Tibial nerve (tissue), 4 donors: ENCODE measurements at regions not wholly inside any gene's neighbourhood (a gene's known extent, or its start where the extent isn't known, plus 50 kb on each side); places are given as distances from the start of the nearest gene placed in this dataset.

Experiments
- DNase-seq, 2 donors: peaks; one replicate each; pipeline ENCODE4 v3.0.0-alpha.2; 2019; ENCODE audit warnings: low spot score in 2 of 2
- H3K27ac ChIP-seq, 4 donors: fragments of 200-600 bp; sonication (generic) in 3 of 4; one replicate each; pipeline ENCODE4 v1.5.1; 2017 to 2019; ENCODE audit warnings: mild to moderate bottlenecking in 1 of 4
- H3K27me3 ChIP-seq, 2 donors: fragments of 200-600 bp; sonication (generic) in 1 of 2; one replicate each; pipeline versions ENCODE4 v1.5.1 to v1.6.0; 2017 to 2019
- H3K36me3 ChIP-seq, 3 donors: fragments of 200-600 bp; sonication (generic); one replicate each; pipeline ENCODE4 v1.5.1; 2018 to 2019
- H3K4me1 ChIP-seq, 4 donors: fragments of 200-600 bp; sonication (generic) in 3 of 4; one replicate each; pipeline ENCODE4 v1.5.1; 2017 to 2019
- H3K4me3 ChIP-seq, 4 donors: fragments of 200-600 bp; sonication (generic) in 3 of 4; one replicate each; pipeline ENCODE4 v1.5.1; 2017 to 2019; ENCODE audit warnings: mild to moderate bottlenecking in 1 of 4, moderate library complexity in 1 of 4
- H3K9me3 ChIP-seq, 4 donors: fragments of 200-600 bp; sonication (generic) in 3 of 4; one replicate each; pipeline ENCODE4 v1.5.1; 2017 to 2019
- EP300 ChIP-seq, 2 donors: sonication (generic); formaldehyde crosslinking; IDR thresholded peaks; one replicate each; pipeline ENCODE4 v1.6.1; 2017; ENCODE audit warnings: antibody characterized with exemption in 2 of 2, mild to moderate bottlenecking in 1 of 2
- POLR2A ChIP-seq, 2 donors: fragments of 450-650 bp; IDR thresholded peaks; one replicate each; pipeline ENCODE4 v1.6.1; 2017; ENCODE audit warnings: antibody characterized with exemption in 2 of 2, mild to moderate bottlenecking in 2 of 2, moderate library complexity in 2 of 2
- WGBS, 2 donors: methylation state at CpG; one replicate each; pipeline ENCODE4 v1.1.5; 2018; 5-methylcytosine and 5-hydroxymethylcytosine counted together
- TF ChIP-seq, protein P1 (sequence below), 5 experiments: fragments of 200-600 bp in 3 of 5; fragments of 450-650 bp in 2 of 5; sonication (generic) in 3 of 5; IDR thresholded peaks; one replicate each; pipeline ENCODE4 v1.5.1; 2016 to 2019; ENCODE audit warnings: antibody characterized with exemption in 5 of 5, mild to moderate bottlenecking in 3 of 5, moderate library complexity in 2 of 5

DNA sequence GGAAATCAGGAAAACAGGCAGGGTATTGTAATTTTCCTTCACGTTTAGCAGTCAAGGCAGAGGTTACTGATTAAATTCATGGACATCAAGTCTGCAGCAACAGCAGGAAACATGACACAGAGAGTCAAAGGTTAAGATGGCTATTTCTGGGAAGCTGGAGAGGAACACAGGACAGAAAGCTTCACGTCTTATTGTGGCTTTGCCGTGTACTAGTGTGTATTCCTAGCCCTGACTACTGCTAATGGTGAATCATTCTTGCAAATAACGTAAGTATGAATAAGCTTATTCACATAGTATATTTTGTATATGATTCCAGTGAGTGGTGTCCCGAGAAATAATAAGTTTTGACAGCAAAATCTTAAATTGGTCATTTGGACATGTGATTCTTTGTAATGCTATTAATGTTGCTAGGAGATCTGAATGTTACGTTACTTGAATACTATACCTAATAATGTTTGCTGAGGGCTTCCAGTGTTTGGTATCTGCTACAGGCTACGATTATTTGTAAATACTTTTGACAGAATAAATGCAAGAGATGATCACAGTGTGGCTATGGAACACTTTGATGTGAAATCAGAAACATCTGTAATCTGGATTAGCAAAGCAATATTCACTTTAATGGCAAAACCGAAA is 77.4 kb downstream of the DISP1 start:
- Histone ChIP-seq H3K27me3 (no peaks in the 10 kb centered on the region), H3K27ac (no peak overlapping the region), H3K4me3 (no peak overlapping the region), H3K36me3 (peaks cover 0 to 13% (median 0%) of the 10 kb centered on the region in 3 donors), H3K9me3 (no peaks in the 10 kb centered on the region), H3K4me1 (peaks cover 0 to 35% (median 0%) of the 10 kb centered on the region in 4 donors)
- DNase-seq, result no peak
- WGBS, 2 donors, result 57 to 63% methylated on average over 8 of the region's 8 CpGs
- TF ChIP-seq EP300 (IDR thresholded peaks at IDR 0.05) (no peak), POLR2A (IDR thresholded peaks at IDR 0.05) (no peak)
- TF ChIP-seq, protein P1, sequence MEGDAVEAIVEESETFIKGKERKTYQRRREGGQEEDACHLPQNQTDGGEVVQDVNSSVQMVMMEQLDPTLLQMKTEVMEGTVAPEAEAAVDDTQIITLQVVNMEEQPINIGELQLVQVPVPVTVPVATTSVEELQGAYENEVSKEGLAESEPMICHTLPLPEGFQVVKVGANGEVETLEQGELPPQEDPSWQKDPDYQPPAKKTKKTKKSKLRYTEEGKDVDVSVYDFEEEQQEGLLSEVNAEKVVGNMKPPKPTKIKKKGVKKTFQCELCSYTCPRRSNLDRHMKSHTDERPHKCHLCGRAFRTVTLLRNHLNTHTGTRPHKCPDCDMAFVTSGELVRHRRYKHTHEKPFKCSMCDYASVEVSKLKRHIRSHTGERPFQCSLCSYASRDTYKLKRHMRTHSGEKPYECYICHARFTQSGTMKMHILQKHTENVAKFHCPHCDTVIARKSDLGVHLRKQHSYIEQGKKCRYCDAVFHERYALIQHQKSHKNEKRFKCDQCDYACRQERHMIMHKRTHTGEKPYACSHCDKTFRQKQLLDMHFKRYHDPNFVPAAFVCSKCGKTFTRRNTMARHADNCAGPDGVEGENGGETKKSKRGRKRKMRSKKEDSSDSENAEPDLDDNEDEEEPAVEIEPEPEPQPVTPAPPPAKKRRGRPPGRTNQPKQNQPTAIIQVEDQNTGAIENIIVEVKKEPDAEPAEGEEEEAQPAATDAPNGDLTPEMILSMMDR (IDR thresholded peaks at IDR 0.05), result no peak

DNA sequence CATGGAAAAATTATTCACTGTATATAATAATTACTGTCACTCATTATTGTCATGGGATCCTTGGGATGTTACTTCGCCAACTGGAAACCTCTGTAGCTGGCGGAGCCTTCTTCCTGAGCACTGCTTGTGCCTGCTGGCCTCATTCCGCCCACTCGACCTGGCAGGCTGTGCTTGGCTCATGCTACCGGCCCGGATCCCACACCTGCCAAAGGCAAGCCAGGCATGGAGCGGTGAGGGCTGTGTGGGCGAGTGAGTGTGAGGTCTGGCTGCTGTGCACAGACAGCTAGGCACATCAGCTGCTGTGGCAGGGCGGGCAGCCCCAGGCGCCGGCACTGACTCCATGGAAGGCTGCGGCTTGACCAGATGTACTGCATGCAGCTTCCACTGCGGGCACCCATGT is 78.4 kb downstream of the DISP1 start:
- whole genome bisulfite sequencing, 2 donors, result 86 to 91% methylated on average over 13 of the region's 13 CpGs
- TF ChIP-seq, protein P1 (IDR thresholded peaks at IDR 0.05), result no peak
- TF ChIP-seq POLR2A (IDR thresholded peaks at IDR 0.05) (no peak), EP300 (IDR thresholded peaks at IDR 0.05) (no peak)

DNA sequence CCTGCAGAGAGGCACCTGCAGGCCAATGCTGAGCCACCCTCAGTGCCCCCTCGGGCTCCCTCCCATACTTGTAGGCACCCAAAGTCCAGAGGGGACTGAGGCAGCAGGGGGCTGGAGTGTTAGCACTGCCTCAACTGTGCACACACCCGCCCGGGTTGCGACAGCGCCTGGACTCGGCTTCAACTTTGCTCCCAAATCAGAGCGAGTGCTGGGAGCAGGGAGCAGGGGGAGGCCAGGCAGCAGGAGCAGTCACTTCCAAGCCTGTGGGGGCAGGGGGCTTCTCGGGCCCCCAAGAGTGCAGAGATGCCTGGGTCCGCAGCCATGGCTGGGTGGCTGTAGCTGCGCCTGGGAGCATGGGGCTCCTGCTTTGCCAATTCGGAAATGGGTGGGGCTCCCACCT is 79.5 kb downstream of the DISP1 start:
- no peak overlapping the region for H3K27ac ChIP-seq
- TF ChIP-seq EP300 (IDR thresholded peaks at IDR 0.05) (no peak), POLR2A (IDR thresholded peaks at IDR 0.05) (no peak)
- TF ChIP-seq, protein P1 (IDR thresholded peaks at IDR 0.05), result no peak
- peaks cover 0 to 38% (median 1%) of the 10 kb centered on the region in 4 donors for H3K4me1 ChIP-seq
- H3K36me3 ChIP-seq, result peaks cover 0 to 13% (median 0%) of the 10 kb centered on the region in 3 donors
- 95 to 99% methylated on average over 8 to 11 of the region's 11 CpGs for WGBS, 2 donors
- DNase-seq, result no peak
- no peaks in the 10 kb centered on the region for H3K27me3 ChIP-seq
- H3K9me3 ChIP-seq, result no peaks in the 10 kb centered on the region
- H3K4me3 ChIP-seq, result no peak overlapping the region

More for the DNA sequence above, 78.4 kb downstream of the DISP1 start:
- Histone ChIP-seq H3K9me3 (no peaks in the 10 kb centered on the region), H3K27ac (no peak overlapping the region), H3K4me1 (peaks cover 0 to 41% (median 1%) of the 10 kb centered on the region in 4 donors), H3K4me3 (no peak overlapping the region), H3K36me3 (peaks cover 0 to 13% (median 0%) of the 10 kb centered on the region in 3 donors), H3K27me3 (no peaks in the 10 kb centered on the region)
- DNase-seq, result no peak

DNA sequence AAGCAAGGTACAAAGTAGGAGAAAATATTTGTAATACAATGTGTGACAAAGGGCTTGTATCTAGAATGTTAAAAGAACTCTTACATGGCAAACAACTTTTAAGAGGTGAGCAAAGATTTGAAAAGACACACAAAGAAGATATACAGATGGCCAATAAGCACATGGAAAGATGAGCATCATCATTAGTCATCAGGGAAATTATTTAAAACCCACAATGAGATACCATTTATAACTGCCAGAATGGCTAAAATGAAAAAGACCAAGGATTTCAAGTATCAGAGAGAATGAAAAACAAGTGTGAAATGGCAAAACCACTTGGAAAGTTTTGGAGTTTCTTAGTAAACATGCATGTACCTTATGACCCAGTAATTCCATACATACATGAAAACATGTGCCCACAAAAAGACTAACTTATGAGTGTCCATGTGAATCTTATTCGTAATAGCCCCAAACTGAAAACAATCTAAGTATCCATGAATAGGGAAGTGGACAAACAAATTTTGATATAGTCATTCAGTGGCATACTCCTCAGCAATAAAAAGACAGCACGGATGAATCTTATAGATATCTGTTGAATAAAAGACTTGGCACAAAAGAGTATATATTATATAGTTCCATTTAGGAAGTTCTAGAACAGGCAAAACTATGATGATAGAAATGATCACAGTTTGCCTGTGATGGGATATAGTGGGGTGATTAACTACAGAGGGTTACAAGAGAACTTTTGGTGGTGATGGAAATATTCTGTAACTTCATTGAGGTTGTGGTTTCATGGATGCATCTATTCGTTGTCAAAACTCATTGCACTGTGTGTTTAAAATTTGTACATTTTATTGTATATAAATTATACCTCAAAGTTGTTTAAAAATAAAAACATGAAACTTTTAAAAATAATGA is 82.0 kb downstream of the DISP1 start:
- no peak overlapping the region for H3K27ac ChIP-seq
- H3K9me3 ChIP-seq, result no peaks in the 10 kb centered on the region
- TF ChIP-seq EP300 (IDR thresholded peaks at IDR 0.05) (no peak), POLR2A (IDR thresholded peaks at IDR 0.05) (no peak)
- TF ChIP-seq, protein P1 (IDR thresholded peaks at IDR 0.05), result no peak
- peaks cover 0 to 37% (median 1%) of the 10 kb centered on the region in 4 donors for H3K4me1 ChIP-seq
- peak overlapping the region in 1 of 4 donors; percentile 26 for H3K4me3 ChIP-seq
- no peak for DNase-seq
- H3K27me3 ChIP-seq, result no peaks in the 10 kb centered on the region
- 63 to 73% methylated on average over 3 of the region's 3 CpGs for WGBS, 2 donors
- H3K36me3 ChIP-seq, result peaks cover 0 to 18% (median 0%) of the 10 kb centered on the region in 3 donors
